ENCODE measurements at regions not wholly inside any gene's neighbourhood (a gene's known extent, or its start where the extent isn't known, plus 50 kb on each side); places are given as distances from the start of the nearest gene placed in this dataset.

GRCh38 chr7:25662841-25663800, 434.8 kb upstream of the NPVF start:
- ATAC-seq (ENCODE audit: low read depth): no peak
- TF ChIP-seq CTCF (IDR thresholded peaks at IDR 0.05): no peak
- Histone ChIP-seq H3K4me3 (ENCODE audit: control extremely low read depth in 1 of 5, extremely low read depth in 1 of 5, insufficient read depth in 1 of 5, low read depth in 2 of 5, low read length in 4 of 5) (no peak overlapping the region), H3K9ac (ENCODE audit: low read length) (no peak overlapping the region), H3K27ac (ENCODE audit: low read length in 2 of 2) (no peak overlapping the region), H3K36me3 (replicated peaks in 1 of 2; ENCODE audit: control extremely low read depth in 1 of 2, control insufficient read depth in 1 of 2, extremely low read depth in 1 of 2, insufficient read depth in 2 of 2, low read length in 1 of 2) (no peaks in the 10 kb centered on the region), H4K20me1 (ENCODE audit: control insufficient read depth, insufficient read depth, low read length, poor library complexity, severe bottlenecking) (no peaks in the 10 kb centered on the region), H3K4me1 (ENCODE audit: control insufficient read depth in 2 of 2, insufficient read depth in 2 of 2, low read length in 2 of 2) (no peaks in the 10 kb centered on the region), H2AFZ (ENCODE audit: insufficient read depth, low read depth, low read length, poor library complexity, severe bottlenecking) (no peak overlapping the region), H3K27me3 (replicated peaks in 1 of 4; ENCODE audit: control extremely low read depth in 1 of 4, control insufficient read depth in 3 of 4, insufficient read depth in 4 of 4, low read length in 3 of 4) (peaks cover 0 to 2% (median 0%) of the 10 kb centered on the region in 4 experiments), H3K9me3 (ENCODE audit: control extremely low read depth in 1 of 3, control insufficient read depth in 2 of 3, insufficient read depth in 1 of 3, low read length in 2 of 3) (no peaks in the 10 kb centered on the region), H3K79me2 (ENCODE audit: control insufficient read depth, insufficient read depth, low read length) (no peaks in the 10 kb centered on the region), H3K4me2 (replicated peaks; ENCODE audit: low read depth, low read length, poor library complexity, severe bottlenecking) (no peak overlapping the region)
- intact Hi-C loops (cut with micrococcal nuclease): no loop called here
- peaks cover 40% of the 10 kb centered on the region for H3K27me3 Mint-ChIP-seq
- no peaks in the 10 kb centered on the region for H3K9me3 Mint-ChIP-seq (ENCODE audit: insufficient read depth)
- H3K27ac Mint-ChIP-seq: no peak overlapping the region
- no peak for DNase-seq
- H3K4me3 Mint-ChIP-seq: no peak overlapping the region
- CTCF ChIA-PET: interaction anchor here (0.9 to 1.2 kb wide), 2 partner anchors 98 to 273 kb away, joined by 3 to 5 read pairs; no protein-coding TSS in a partner anchor
- H3K4me1 Mint-ChIP-seq: no peaks in the 10 kb centered on the region
- 91% methylated on average over 9 of the region's 10 CpGs for WGBS (ENCODE audit: insufficient coverage)
- POLR2A ChIA-PET: no interaction called here

- no peak overlapping the region for H3K4me3 ChIP-seq (ENCODE audit: control extremely low read depth in 1 of 5, extremely low read depth in 1 of 5, insufficient read depth in 1 of 5, low read depth in 2 of 5, low read length in 4 of 5)
- H3K9ac ChIP-seq (ENCODE audit: low read length): no peak overlapping the region
- no peak overlapping the region for H2AFZ ChIP-seq (ENCODE audit: insufficient read depth, low read depth, low read length, poor library complexity, severe bottlenecking)
- H3K79me2 ChIP-seq (ENCODE audit: control insufficient read depth, insufficient read depth, low read length): no peaks in the 10 kb centered on the region
- ATAC-seq (ENCODE audit: low read depth): no peak
- Mint-ChIP-seq H3K27me3 (peaks cover 43% of the 10 kb centered on the region), H3K4me3 (no peak overlapping the region), H3K27ac (no peak overlapping the region), H3K9me3 (ENCODE audit: insufficient read depth) (no peaks in the 10 kb centered on the region), H3K4me1 (no peaks in the 10 kb centered on the region)
- no peak for TF ChIP-seq EZH2 (IDR thresholded peaks at IDR 0.05; ENCODE audit: borderline replicate concordance, insufficient read depth, low read depth, low read length, poor library complexity, severe bottlenecking)
- TF ChIP-seq CTCF (IDR thresholded peaks at IDR 0.05): no peak
- H3K4me1 ChIP-seq (ENCODE audit: control insufficient read depth in 2 of 2, insufficient read depth in 2 of 2, low read length in 2 of 2): no peaks in the 10 kb centered on the region
- H3K9me3 ChIP-seq (ENCODE audit: control extremely low read depth in 1 of 3, control insufficient read depth in 2 of 3, insufficient read depth in 1 of 3, low read length in 2 of 3): no peaks in the 10 kb centered on the region
- H3K27ac ChIP-seq (ENCODE audit: low read length in 2 of 2): no peak overlapping the region
- no peaks in the 10 kb centered on the region for H3K36me3 ChIP-seq (replicated peaks in 1 of 2; ENCODE audit: control extremely low read depth in 1 of 2, control insufficient read depth in 1 of 2, extremely low read depth in 1 of 2, insufficient read depth in 2 of 2, low read length in 1 of 2)
- no peak for DNase-seq
- 65% methylated on average over 2 of the region's 4 CpGs for WGBS (ENCODE audit: insufficient coverage)
- no peak overlapping the region for H3K4me2 ChIP-seq (replicated peaks; ENCODE audit: low read depth, low read length, poor library complexity, severe bottlenecking)
- peaks cover 0 to 2% (median 0%) of the 10 kb centered on the region in 4 experiments for H3K27me3 ChIP-seq (replicated peaks in 1 of 4; ENCODE audit: control extremely low read depth in 1 of 4, control insufficient read depth in 3 of 4, insufficient read depth in 4 of 4, low read length in 3 of 4)
- ChIA-PET CTCF (interaction anchor here (0.9 kb wide), 1 partner anchor 274 kb away, joined by 3 read pairs; no protein-coding TSS in a partner anchor), POLR2A (no interaction called here)
- intact Hi-C loops (cut with micrococcal nuclease): no loop called here
- H4K20me1 ChIP-seq (ENCODE audit: control insufficient read depth, insufficient read depth, low read length, poor library complexity, severe bottlenecking): no peaks in the 10 kb centered on the region
Measured at GRCh38 chr7:25663877-25664276, 435.6 kb upstream of the NPVF start.
